Activated CD4-positive, alpha-beta T cell treated with anti-CD3 and anti-CD28 coated beads, Interleukin-2, amount 10 ng/mL, durations not matched to agents 24 days and 14 days (primary cell): ENCODE measurements at regions not wholly inside any gene's neighbourhood (a gene's known extent, or its start where the extent isn't known, plus 50 kb on each side); places are given as distances from the start of the nearest gene placed in this dataset.

ENCODE experiments used
- DNase-seq: peaks from one replicate; pipeline ENCODE4 v3.0.0; 2022
- H3K27ac Mint-ChIP-seq: one replicate; pipeline ENCODE4 v1.8.0; 2022; ENCODE audit warnings: mild to moderate bottlenecking, mixed read lengths
- H3K27me3 Mint-ChIP-seq: one replicate; pipeline ENCODE4 v1.8.0; 2022; ENCODE audit warnings: mixed read lengths
- H3K36me3 Mint-ChIP-seq: one replicate; pipeline ENCODE4 v1.8.0; 2022; ENCODE audit warnings: low read depth, mild to moderate bottlenecking, mixed read lengths
- H3K4me1 Mint-ChIP-seq: one replicate; pipeline ENCODE4 v1.8.0; 2021; ENCODE audit warnings: mixed read lengths
- H3K4me3 Mint-ChIP-seq: one replicate; pipeline ENCODE4 v1.8.0; 2022; ENCODE audit warnings: mild to moderate bottlenecking, moderate library complexity, mixed read lengths
- H3K9me3 Mint-ChIP-seq: one replicate; pipeline ENCODE4 v1.8.0; 2021; ENCODE audit warnings: mixed read lengths
- intact Hi-C: fragments of 100-400 bp; cut with micrococcal nuclease; formaldehyde crosslinking; loops from one replicate; pipeline ENCODE4 v1.15.1; 2023

DNA sequence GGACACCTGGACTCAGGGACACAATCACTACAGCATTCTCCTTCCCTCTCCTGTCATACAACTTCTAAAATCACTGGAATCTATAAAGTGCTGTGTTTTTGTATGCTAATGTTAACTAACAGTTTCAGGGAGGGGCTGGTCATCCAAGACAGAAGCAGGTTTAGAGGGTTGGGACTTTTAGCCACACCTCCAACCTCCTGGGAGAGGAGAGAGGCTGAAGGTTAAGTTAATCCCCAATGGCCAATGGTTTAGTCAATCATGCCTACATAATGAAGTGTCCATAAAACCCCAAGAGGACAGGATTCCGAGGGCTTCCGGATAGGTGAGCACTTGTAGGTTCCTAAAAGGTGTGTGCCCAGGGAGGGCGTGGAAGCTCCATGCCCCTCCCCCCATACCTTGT, 219.3 kb upstream of the CTNNB1 start:
- peak overlapping the region; percentile 69 for H3K27ac Mint-ChIP-seq
- intact Hi-C loops, result loop anchor here (1.0 to 10.0 kb wide), 3 partner anchors 9 to 1115 kb away; partner anchors contain the start of gene TRAK1
- peaks cover 26% of the 10 kb centered on the region for H3K4me1 Mint-ChIP-seq
- H3K27me3 Mint-ChIP-seq, result peaks cover 33% of the 10 kb centered on the region
- peak; percentile 52 for DNase-seq
- no peaks in the 10 kb centered on the region for H3K36me3 Mint-ChIP-seq
- no peak overlapping the region for H3K4me3 Mint-ChIP-seq
- H3K9me3 Mint-ChIP-seq, result peaks cover 7% of the 10 kb centered on the region

GRCh38 chr3:40980467-40980866, 218.8 kb upstream of the CTNNB1 start:
- peak overlapping the region; percentile 69 for H3K27ac Mint-ChIP-seq
- H3K36me3 Mint-ChIP-seq, result no peaks in the 10 kb centered on the region
- intact Hi-C loops, result loop anchor here (1.0 kb wide), 2 partner anchors 9 to 19 kb away; no protein-coding TSS in a partner anchor
- peak; percentile 73 for DNase-seq
- H3K9me3 Mint-ChIP-seq, result peaks cover 7% of the 10 kb centered on the region
- H3K27me3 Mint-ChIP-seq, result peaks cover 33% of the 10 kb centered on the region
- H3K4me3 Mint-ChIP-seq, result peak overlapping the region; percentile 38
- peaks cover 25% of the 10 kb centered on the region for H3K4me1 Mint-ChIP-seq

GRCh38 chr3:40985195-40985594, 214.1 kb upstream of the CTNNB1 start:
- Mint-ChIP-seq H3K27ac (no peak overlapping the region), H3K4me3 (no peak overlapping the region), H3K9me3 (peaks cover 14% of the 10 kb centered on the region), H3K4me1 (peaks cover 10% of the 10 kb centered on the region), H3K36me3 (no peaks in the 10 kb centered on the region), H3K27me3 (peaks cover 48% of the 10 kb centered on the region)
- DNase-seq, result no peak
- intact Hi-C loops, result no loop called here

DNA sequence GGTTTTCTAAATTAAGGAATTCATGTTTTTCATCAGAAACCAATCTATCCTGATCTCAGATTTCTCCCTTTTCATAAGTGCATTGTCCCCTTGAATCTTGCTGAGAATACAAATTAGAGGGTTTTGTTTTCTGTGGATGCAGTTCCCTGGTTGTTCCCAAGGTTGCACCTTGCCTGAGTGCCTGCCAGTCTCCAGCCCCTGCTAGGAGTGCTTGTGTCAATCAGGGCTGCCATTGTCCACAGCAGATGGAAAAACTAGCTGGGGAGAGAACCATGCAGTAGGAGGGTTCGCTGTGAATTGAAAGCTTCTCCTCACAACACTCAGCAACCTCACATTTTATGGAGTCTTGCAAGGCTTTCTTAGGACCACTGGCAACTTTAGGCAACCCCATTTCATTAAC, 210.8 kb upstream of the CTNNB1 start:
- H3K9me3 Mint-ChIP-seq, result peaks cover 10% of the 10 kb centered on the region
- intact Hi-C loops, result no loop called here
- no peak overlapping the region for H3K27ac Mint-ChIP-seq
- H3K4me3 Mint-ChIP-seq, result no peak overlapping the region
- peak; percentile 22 for DNase-seq
- peaks cover 36% of the 10 kb centered on the region for H3K27me3 Mint-ChIP-seq
- no peaks in the 10 kb centered on the region for H3K36me3 Mint-ChIP-seq
- no peaks in the 10 kb centered on the region for H3K4me1 Mint-ChIP-seq

- H3K27me3 Mint-ChIP-seq, result peaks cover 28% of the 10 kb centered on the region
- peak; percentile 26 for DNase-seq
- H3K9me3 Mint-ChIP-seq, result peaks cover 8% of the 10 kb centered on the region
- no peaks in the 10 kb centered on the region for H3K4me1 Mint-ChIP-seq
- H3K27ac Mint-ChIP-seq, result no peak overlapping the region
- no peak overlapping the region for H3K4me3 Mint-ChIP-seq
- no peaks in the 10 kb centered on the region for H3K36me3 Mint-ChIP-seq
- intact Hi-C loops, result loop anchor here (10.0 kb wide), 1 partner anchor 45 kb away; no protein-coding TSS in a partner anchor
These were observed 209.9 kb upstream of the CTNNB1 start for GRCh38 chr3:40989141-40990061.

DNA sequence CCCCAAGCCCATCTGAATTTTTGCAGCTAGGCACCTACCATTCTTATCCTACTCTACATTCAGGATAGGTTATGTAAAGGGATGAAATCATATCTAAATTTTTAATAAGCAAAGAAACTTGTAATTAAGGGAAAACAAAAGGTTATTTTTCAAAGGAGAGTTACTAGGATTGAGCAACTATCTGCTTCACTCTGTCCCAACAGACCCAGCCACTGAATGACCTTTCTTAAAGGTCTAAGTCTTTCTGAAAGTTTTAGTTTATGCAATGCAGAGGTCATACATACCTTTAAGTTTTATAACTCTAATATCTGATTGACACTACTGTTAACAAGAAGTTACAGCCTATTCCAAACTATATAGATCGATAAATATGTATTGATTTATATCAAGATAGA, 209.2 kb upstream of the CTNNB1 start:
- no peak for DNase-seq
- intact Hi-C loops, result loop anchor here (10.0 kb wide), 1 partner anchor 45 kb away; no protein-coding TSS in a partner anchor
- Mint-ChIP-seq H3K4me1 (no peaks in the 10 kb centered on the region), H3K4me3 (no peak overlapping the region), H3K9me3 (peaks cover 8% of the 10 kb centered on the region), H3K27ac (no peak overlapping the region), H3K27me3 (peaks cover 24% of the 10 kb centered on the region), H3K36me3 (no peaks in the 10 kb centered on the region)

DNA sequence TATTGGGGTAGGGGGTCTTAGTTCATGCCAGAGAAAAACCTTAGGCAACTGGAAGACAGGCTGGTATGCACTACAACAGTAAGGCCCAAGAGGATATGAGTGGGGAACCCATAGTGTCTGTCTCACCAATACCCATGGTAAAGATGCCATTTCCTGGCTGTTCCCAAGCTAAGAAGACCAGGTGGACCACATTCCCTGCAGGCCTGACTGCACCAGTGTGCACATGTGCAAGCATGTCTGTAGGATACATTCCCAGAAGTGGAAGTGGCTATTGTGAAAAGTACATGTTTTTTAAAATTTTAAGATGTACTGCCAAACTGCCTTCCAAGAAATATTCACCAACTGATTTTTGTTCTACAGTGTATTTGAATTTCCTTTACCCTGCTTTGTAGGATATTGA, 207.3 kb upstream of the CTNNB1 start:
- Mint-ChIP-seq H3K4me3 (no peak overlapping the region), H3K9me3 (peaks cover 8% of the 10 kb centered on the region), H3K4me1 (no peaks in the 10 kb centered on the region), H3K27me3 (peaks cover 14% of the 10 kb centered on the region), H3K27ac (no peak overlapping the region), H3K36me3 (no peaks in the 10 kb centered on the region)
- DNase-seq, result no peak
- intact Hi-C loops, result loop anchor here (10.0 kb wide), 1 partner anchor 47 kb away; no protein-coding TSS in a partner anchor

- no peak for DNase-seq
- Mint-ChIP-seq H3K4me1 (no peaks in the 10 kb centered on the region), H3K4me3 (no peak overlapping the region), H3K27me3 (peaks cover 2% of the 10 kb centered on the region), H3K36me3 (no peaks in the 10 kb centered on the region), H3K9me3 (peaks cover 3% of the 10 kb centered on the region), H3K27ac (no peak overlapping the region)
- intact Hi-C loops, result loop anchor here (10.0 kb wide), 1 partner anchor 50 kb away; no protein-coding TSS in a partner anchor
These were observed 204.7 kb upstream of the CTNNB1 start for GRCh38 chr3:40994611-40995010.

GRCh38 chr3:40995271-40995670, 204.0 kb upstream of the CTNNB1 start:
- H3K36me3 Mint-ChIP-seq, result no peaks in the 10 kb centered on the region
- no peak for DNase-seq
- H3K9me3 Mint-ChIP-seq, result no peaks in the 10 kb centered on the region
- H3K4me3 Mint-ChIP-seq, result no peak overlapping the region
- no peaks in the 10 kb centered on the region for H3K4me1 Mint-ChIP-seq
- peaks cover 2% of the 10 kb centered on the region for H3K27me3 Mint-ChIP-seq
- intact Hi-C loops, result loop anchor here (10.0 kb wide), 1 partner anchor 50 kb away; no protein-coding TSS in a partner anchor
- no peak overlapping the region for H3K27ac Mint-ChIP-seq

DNA sequence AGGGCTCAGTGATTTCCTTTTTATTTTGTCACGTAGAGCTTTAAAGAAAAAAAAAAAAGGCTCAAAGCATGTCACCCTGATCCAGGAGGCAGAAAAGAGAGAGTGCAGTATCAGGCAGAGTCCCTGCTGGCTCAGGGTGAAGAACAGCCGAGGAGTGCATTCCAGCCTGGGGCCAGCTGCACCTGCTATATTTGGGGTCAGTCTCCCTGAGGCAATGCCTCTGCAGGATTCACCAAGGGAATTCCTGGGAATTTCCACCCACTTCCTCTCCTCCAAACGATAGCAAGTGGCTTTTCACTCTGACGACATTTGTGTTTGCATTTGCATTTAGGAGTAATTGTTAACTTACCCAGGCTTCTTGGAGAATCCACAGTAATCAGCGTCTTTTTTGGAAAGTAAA, 202.9 kb upstream of the CTNNB1 start:
- peaks cover 5% of the 10 kb centered on the region for H3K27me3 Mint-ChIP-seq

DNA sequence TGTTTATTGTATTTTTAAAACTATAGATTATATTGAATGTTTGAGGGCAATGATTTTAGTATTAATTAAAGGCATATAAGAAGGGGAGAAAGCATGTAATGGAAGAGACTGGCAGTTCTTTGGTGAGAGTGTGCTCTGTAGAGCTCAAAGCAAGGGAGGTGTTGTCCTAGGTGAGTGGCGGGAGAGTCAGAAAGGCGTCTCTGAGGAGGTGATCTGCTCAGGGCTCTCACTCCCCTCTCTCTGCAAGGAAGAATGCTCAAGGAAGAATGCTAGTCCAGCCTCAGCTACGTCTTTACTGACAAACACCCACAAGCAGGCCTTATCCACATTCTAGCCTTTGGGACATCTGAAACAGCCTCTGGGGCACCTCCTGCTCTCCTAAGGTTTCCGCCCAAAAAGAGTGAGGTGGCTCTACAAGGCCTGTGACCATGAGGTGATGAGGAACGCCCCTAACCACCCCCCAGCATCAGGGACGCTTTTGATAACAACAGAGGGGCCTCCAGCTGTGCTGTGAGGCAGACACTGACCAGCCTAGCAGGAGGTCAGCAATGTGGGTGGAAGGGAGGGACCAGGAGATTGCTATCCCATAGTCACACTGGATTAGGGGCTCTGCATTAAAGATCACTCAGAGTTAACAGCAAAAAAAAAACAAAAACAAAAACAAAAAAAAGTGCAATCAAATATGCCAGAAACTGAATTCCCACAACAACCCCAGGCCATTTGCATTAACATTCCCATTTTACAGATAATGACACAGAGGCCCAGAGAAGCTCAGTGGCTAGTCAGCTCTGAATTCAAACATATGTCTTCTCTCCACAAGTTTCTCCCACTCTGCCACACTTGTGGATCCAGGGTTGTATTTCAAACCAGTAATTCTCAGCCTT, 202.2 kb upstream of the CTNNB1 start:
- DNase-seq, result no peak
- no peak overlapping the region for H3K27ac Mint-ChIP-seq
- no peak overlapping the region for H3K4me3 Mint-ChIP-seq
- no peaks in the 10 kb centered on the region for H3K9me3 Mint-ChIP-seq
- H3K4me1 Mint-ChIP-seq, result no peaks in the 10 kb centered on the region
- intact Hi-C loops, result loop anchor here (10.0 kb wide), 1 partner anchor 52 kb away; no protein-coding TSS in a partner anchor
- H3K27me3 Mint-ChIP-seq, result peaks cover 5% of the 10 kb centered on the region
- H3K36me3 Mint-ChIP-seq, result no peaks in the 10 kb centered on the region

More for the DNA sequence above, 202.9 kb upstream of the CTNNB1 start:
- Mint-ChIP-seq H3K4me3 (no peak overlapping the region), H3K27ac (no peak overlapping the region), H3K9me3 (no peaks in the 10 kb centered on the region), H3K4me1 (no peaks in the 10 kb centered on the region), H3K36me3 (no peaks in the 10 kb centered on the region)
- DNase-seq, result no peak
- intact Hi-C loops, result loop anchor here (10.0 kb wide), 1 partner anchor 52 kb away; no protein-coding TSS in a partner anchor

DNA sequence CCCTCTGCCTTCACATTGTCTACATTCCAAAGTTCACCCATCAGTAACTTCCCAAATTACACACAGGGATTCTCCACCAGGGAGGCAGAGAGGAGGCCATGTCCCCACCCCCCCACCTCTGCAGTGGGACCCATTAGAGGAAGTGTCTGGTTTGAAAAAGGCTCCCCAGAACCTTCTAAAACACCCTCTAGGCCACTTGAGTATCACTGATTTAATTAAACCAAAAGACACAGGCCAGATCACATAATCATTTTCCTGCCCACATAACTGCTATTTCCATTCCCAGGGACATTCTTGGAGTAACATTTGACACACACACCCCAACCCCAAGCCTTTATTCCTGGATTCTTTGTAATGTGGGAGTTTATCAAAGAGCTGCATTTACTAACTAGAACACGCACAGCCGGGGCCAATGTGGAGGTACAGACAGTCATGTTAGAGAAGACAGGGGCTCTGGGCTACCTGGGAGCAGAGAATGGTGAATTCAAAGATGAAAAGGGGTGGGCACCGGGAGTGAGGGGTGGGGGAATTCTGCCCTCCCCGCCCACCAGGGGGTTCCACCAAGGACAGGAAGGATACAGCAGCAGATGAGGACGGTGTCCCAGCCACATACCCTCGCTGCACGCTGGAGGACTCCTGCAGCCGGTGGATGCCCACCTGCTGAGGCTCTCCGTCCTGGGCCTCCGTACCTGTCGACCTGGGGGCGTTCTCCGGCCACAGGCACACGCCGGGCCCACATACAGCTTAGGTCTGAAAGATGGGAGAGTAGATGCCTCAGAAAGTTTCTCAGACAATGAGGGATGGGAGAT, 201.4 kb upstream of the CTNNB1 start:
- Mint-ChIP-seq H3K9me3 (no peaks in the 10 kb centered on the region), H3K27ac (no peak overlapping the region), H3K27me3 (peaks cover 5% of the 10 kb centered on the region), H3K4me3 (no peak overlapping the region), H3K36me3 (no peaks in the 10 kb centered on the region), H3K4me1 (no peaks in the 10 kb centered on the region)
- DNase-seq, result peak; percentile 47
- intact Hi-C loops, result loop anchor here (10.0 kb wide), 1 partner anchor 53 kb away; no protein-coding TSS in a partner anchor

DNA sequence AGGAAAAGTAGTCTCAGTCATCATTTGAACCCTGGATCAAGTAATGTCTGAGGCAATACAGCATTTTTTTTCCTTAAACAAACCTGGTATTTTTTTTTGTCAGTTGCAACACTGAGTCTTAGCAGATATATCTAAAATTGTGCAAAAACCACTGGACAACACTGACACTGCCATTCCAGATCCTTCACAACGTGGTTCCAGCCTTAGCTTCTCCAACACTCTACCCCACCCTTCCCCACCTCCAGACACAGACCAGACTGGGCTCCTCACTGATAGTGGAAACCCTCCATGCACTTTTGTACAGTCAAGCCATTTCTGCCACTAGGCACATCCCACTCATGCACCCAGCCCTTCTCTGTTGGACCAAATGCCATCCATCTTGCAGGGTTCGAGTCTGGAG, 199.6 kb upstream of the CTNNB1 start:
- intact Hi-C loops, result loop anchor here (10.0 kb wide), 1 partner anchor 55 kb away; no protein-coding TSS in a partner anchor
- Mint-ChIP-seq H3K27ac (no peak overlapping the region), H3K9me3 (no peaks in the 10 kb centered on the region), H3K36me3 (no peaks in the 10 kb centered on the region), H3K4me3 (no peak overlapping the region), H3K4me1 (no peaks in the 10 kb centered on the region), H3K27me3 (peaks cover 4% of the 10 kb centered on the region)
- DNase-seq, result no peak
